ENCODE measurements at regions not wholly inside any gene's neighbourhood (a gene's known extent, or its start where the extent isn't known, plus 50 kb on each side); places are given as distances from the start of the nearest gene placed in this dataset.
"Not testable (repeated sequence)": the region's sequence is repeated elsewhere in the genome, so short reads cannot be mapped to it uniquely, and the experiment has no call there.

GRCh38 chr21:33121715-33122475, 52.0 kb downstream of the OLIG1 start:
- no peak for DNase-seq

GRCh38 chr21:33122507-33122906, 52.6 kb downstream of the OLIG1 start:
- DNase-seq, result no peak

DNA sequence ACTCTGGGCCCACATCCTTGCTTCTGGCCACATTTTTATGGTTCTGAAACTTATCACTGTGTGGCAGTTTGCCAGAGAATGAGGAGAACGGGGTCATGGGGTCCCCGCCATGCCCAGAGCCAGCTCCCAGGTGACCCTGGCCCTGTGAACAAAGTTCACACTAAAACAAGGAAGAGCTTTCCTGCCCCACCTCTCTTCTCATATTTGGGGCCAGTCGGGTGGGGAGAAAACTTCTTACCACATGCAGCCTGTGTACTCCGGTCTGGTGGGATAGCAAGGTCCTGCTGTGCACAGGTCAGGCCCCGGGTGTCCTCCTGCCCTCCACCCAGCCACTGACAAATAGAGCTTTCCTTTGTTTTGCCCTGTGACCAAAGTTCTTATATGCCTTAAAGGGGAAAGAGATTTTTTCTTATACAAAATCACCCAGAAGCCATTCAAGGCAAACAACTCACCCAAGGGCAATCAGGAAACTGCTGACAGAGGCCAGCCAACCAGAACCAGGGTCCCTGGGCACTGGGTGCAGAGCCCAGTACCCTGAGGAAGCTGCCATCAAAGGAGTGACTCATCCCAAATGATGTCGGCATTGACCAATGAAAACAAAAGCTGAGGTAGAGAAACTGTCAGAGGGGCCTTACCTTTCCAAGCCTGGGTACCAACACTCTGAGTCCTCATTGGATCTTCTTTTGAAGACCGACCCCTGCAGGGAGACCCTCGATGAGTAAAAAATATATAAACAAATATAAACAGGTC, 53.6 kb downstream of the OLIG1 start:
- DNase-seq, result no peak

GRCh38 chr21:33124889-33125288, 54.9 kb downstream of the OLIG1 start:
- DNase-seq, result no peak

GRCh38 chr21:33125680-33126375, 55.9 kb downstream of the OLIG1 start:
- peak; percentile 28 for DNase-seq

DNA sequence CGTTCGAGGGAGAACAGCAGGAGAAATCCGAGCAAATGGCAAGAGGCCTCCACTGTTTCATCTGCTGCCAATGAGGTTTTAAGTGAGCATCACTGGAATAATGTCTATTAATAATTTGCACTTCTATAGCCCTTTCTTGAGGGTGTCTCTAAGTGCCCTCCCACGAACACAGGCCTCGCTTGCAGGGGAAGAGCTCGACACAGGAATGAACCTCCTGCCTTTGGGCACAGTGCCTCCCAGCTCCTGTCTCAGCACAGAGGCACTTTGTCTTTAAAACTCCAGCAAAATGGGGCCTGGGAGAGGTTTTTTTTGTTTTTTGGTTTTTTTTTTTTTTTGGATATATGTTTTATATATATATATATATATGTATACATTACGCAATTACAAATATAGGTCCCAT, 56.6 kb downstream of the OLIG1 start:
- DNase-seq, result no peak

DNA sequence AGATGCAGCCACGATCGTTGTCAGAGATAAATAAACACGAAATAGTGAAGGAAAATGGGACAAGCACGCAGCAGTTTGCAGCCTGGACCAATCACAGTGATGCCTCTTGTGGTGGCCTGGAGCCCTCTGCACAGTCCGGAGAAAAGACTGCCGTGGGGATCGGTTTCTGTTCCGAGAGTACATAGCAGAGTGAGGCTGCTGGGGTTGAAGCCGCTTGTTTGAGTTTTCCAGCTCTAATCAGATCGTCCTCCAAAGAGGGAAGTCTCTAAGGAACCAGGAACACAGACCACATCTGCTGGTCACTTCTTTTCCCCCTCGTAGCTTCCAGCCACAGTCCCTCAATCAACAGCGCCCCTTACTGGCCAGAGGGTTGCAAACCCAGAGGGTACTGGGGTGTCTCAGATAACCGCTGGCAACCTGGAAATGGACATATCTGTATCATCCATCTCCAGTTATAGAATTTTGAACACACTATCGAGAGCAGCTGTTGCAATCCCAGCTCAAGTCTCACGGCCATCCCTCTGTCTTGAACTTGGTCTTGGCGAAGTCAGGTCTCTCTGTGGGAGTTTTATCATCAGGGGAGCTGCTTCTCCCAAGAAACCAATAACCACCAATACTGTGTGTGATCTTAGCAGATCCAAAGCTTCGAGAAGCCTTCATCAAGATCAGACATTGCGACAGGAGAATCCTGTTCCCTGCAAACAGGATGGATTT, 57.4 kb downstream of the OLIG1 start:
- peak; percentile 66 for DNase-seq

- no peak for DNase-seq
These were observed 57.9 kb downstream of the OLIG1 start for GRCh38 chr21:33127868-33128242.

DNA sequence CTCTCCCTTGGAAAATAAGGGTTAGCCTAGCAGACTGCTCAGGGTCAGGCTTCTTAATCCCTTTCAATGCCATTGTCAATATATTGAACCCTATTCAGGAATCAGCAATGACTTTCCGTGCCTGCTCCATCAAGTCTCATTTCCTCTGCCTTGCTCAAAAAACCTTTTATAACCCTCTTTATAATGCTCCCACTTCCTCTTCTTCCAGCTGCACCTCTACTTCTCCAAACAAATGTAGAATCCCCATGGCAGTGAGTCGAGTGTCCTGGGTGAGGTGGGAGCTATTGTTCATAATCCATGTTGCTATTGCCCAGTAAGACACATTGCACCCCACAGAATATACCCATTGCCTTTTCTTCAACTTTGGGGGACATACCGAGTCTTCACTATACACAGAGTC, 58.6 kb downstream of the OLIG1 start:
- no peak for DNase-seq

- DNase-seq, result no peak
These were observed 62.1 kb downstream of the OLIG1 start for GRCh38 chr21:33132054-33132453.

GRCh38 chr21:33133892-33134291, 64.0 kb downstream of the OLIG1 start:
- no peak for DNase-seq

GRCh38 chr21:33135925-33136324, 66.0 kb downstream of the OLIG1 start:
- DNase-seq, result no peak

- no peak for DNase-seq
These were observed 67.0 kb downstream of the OLIG1 start for GRCh38 chr21:33136847-33137502.

DNA sequence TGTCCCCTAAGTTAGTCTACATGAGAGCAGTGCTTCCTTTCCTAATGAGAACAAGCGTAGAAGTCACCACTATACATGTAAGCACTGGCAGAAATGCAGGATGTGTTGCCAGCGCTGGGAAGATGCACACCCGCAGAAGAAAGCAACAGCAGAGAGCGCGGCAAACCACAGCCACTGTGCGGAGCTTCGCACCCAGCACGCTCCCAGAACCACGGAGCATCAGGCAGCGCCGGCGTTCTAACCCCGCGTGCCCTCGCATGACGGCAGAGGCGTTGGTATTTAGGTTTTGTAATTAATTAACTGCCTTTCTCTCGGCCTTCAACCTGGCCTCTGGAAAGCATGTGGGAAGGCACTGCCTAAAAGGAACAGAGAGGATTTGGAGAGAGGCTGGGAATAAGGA, 69.1 kb downstream of the OLIG1 start:
- DNase-seq, result no peak

GRCh38 chr21:33140288-33140687, 70.3 kb downstream of the OLIG1 start:
- DNase-seq, result no peak

DNA sequence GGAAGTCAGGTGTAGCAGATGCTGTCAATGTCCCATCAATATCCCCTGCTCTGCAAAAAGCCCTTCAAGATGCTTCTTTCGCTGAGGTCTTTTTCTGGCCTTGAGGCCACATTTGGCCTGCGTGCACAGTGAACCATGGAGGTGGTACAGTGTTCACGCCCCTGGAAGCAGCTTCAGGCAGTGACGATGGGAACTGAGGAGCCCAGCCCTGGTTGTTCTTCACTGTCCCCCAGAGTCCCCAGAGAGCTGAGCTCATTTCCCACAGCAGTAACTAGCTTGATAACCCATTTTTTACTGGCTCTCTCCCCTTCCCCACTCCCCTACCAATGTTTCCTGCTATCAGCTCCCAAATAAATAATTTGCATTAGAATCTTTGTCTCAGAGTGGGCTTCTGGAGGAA, 76.5 kb downstream of the OLIG1 start:
- DNase-seq, result no peak

DNA sequence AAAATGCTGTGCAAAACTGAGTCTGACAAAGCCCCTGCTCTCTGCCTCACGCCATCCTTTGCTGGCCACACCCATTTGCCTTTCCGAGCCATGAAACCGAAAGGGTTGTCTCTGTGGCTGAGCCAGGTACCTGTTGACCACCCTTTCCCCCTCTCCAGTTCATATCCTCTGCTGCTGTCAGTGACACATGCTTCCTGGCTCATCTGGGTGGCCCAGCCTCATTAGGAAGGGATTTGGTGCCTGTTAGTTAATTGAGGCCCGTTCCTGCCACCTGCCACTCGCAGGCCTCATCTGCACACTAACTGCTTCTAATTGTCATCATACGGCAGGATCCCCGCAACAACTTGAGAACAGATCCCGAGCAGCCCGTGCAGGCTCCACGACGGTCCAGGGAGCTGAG, 79.2 kb downstream of the OLIG1 start:
- no peak for DNase-seq

GRCh38 chr21:33150968-33151367, 78.8 kb upstream of the IFNAR2 start:
- DNase-seq, result not testable (repeated sequence)

- no peak for DNase-seq
These were observed 77.6 kb upstream of the IFNAR2 start for GRCh38 chr21:33151941-33152731.

GRCh38 chr21:33152732-33153130, 77.0 kb upstream of the IFNAR2 start:
- no peak for DNase-seq

DNA sequence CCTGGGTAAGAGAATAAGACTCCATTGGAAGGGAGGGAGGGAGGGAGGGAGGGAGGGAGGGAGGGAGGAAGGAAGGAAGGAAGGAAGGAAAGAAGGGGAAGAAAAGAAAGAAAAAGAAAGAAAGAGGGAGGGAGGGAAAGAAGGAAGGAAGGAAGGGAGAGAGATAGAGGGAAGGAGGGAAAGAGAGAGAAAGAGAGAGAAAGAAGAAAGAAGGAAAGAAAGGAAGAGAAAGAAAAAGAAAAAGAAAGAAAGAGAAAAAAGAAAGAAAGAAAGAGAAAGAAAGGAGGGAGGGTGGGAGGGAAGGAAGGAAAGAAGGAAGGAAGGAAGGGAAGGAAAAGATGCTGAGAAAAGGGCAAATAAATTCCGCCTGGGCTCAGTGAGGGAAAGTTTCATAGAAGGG, 74.7 kb upstream of the IFNAR2 start:
- no peak for DNase-seq

GRCh38 chr21:33155422-33155821, 74.3 kb upstream of the IFNAR2 start:
- DNase-seq, result no peak
